Suppressor macrophage treated with lipopolysaccharide for 1 hour (primary cell): ENCODE measurements at regions not wholly inside any gene's neighbourhood (a gene's known extent, or its start where the extent isn't known, plus 50 kb on each side); places are given as distances from the start of the nearest gene placed in this dataset.
A peak's percentile ranks its signal among the peaks of the same experiment; 100 is the strongest.

Source experiments
- DNase-seq, 3 donors: peaks; one replicate each; pipeline ENCODE4 v3.0.0-alpha.2; 2020 to 2022

DNA sequence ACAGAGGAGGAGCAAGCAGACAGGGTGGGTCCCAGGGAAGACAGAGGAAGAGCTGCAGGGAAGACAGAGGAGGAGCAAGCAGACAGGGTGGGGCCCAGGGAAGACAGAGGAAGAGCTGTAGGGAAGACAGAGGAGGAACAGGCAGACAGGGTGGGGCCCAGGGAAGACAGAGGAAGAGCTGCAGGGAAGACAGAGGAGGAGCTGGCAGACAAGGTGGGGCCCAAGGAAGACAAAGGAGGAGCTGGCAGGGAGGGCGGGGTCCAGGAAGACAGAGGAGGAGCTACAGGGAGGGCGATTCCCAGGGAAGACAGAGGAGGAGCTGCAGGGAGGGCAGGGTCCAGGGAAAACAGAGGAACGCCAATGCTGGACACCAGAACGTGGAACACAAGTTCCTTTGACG is 66.5 kb downstream of the PLXNA1 start:
- no peak for DNase-seq

DNA sequence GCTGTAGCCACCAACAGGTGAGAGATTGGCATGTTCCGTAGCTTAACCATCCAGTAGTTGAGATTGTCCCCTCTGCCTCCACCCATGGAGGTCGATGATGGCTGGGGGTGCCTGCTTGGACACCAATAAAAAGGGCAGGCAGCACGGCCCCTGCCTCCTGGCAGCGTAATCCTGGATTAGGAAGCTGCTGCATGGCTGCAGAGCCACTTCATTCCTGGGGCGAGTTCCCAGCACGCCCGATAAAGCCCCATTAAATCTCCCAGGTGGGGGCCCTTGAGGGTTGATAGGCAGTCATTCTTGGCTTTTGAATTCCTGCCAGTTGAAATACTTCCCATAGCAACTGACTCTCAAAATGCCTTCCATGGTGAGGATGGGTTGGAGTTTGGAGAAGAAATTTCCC is 67.8 kb downstream of the PLXNA1 start:
- DNase-seq = no peak

DNA sequence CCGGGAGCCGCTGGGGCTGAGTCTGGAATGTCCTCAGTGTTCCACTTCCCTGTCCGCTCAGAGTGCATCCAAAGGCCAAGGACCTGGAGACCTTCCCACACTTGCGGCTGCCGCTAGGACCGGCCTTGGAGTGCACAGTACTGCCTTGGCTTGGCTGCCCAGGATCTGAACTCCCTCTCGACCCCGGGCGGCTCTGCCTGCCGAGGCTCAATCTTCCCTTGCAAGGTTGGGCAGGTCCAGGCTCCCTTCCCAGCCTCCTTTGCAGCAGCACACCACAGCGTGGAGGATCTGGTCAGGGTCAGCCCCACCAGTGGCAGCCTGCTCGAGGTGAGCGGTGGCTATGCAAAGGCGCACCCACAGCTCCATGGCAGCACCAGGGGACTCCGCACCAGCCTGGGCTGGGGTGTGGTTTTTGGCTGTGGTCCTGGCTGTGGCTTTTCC is 69.2 kb downstream of the PLXNA1 start:
- DNase-seq = no peak

DNA sequence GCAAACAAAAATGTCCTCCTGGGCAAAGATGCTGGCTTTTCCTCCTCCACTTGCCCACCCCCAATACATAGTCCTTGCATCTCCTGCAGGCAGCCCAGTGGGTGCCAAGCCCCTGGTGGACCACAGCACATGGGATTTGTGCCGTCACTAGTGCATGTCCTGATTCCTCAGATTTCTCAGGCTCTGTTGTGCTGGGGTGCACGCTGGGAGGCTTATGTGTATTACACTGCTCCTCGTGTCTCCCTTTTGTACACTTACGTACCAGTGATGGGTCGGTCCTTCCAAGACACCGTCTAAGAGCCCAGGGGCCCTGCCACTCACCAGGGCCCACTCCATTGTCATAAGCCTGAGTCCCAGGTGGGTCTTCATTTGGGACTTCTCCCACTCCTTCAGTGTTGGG is 70.1 kb downstream of the PLXNA1 start:
- DNase-seq = no peak

DNA sequence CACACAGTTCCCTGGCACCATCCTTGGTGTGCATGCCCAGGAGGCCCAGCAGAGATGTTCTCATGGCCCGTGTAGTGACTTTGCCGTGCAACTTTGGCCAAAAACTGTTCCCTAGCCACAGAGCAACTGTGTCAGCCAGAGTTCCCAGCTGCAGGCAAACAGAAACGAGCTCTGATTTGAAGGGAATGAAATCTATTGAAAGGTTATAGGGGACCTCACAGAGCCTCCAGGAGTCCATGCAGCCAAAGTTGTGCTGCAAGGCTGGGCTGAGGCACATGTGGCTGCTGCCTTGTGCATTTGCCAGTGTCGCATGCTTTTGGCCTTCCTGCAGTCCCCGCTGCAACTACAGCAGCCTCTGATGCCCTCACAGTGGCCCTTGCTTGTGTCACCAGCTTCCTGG is 70.5 kb downstream of the PLXNA1 start:
- DNase-seq = no peak

DNA sequence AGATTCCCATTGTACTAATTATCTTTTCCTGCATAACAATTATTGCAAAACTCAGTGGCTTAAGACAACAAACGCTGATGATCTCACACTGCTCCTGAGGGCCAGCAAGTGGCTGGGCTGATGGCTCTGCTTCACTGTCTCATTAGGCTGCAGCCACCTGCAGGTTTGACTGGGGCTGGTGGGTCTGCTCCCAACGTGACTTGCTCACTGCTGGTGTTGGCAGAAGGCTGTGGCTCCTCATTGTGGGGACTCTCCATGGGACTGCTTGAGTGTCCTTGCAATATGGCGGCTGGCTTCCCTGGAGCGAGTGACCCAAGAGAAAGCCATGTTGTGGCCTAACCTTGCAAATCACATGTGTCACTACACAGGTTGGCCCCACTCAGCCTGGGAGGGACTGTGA is 71.1 kb downstream of the PLXNA1 start:
- no peak for DNase-seq

DNA sequence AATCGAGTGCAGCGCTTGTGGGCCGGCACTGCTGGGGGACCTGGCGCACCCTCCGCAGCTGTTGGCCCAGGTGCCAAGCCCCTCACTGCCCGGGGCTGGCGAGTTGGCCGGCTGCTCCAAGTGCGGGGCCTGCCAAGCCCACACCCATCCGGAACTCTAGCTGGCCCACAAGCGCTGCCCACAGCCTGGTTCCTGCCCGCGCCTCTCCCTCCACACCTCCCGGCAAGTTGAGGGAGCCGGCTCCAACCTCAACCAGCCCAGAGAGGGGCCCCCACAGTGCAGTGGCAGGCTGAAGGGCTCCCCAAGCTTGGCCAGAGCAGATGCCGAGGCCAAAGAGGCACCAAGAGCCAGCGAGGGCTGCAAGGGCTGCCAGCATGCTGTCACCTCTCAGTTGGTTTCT is 73.4 kb downstream of the PLXNA1 start:
- no peak for DNase-seq

DNA sequence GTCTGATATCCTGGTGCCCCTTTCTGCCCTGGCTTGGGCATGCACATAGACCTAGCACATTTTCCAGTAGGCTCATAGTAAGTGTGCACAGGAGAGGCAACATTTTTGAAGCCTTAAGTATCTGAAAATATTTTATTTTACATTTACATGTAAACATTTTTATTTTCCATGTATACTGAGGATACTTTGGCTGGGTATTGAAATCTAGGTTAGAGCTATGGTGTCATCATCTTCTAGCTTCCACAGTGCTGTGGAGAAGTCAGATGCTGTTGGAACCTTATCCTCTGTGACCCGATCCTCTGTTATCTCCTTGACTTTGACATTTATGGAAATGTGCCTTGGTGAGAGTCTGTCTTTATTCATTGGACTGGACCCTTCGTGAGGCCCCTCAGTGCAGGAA is 74.1 kb downstream of the PLXNA1 start:
- no peak for DNase-seq

DNA sequence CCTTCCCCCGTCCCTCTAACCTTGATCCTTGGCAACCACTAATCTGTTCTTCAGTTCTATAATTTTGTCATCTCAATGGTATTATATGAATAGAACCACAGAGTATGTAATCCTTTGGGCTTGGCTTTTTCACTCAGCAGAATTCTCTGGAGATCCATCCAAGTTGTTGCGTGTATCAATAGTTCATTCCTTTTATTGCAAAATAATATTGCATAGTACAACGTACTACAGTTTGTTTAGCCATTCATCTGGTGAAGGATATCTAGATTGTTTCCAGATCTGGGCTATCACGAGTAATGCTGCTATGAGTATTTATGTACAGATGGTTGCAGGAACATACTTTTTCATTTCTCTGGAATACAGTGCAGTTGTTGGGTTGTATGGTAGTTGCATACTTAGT is 76.2 kb downstream of the PLXNA1 start:
- DNase-seq = no peak

DNA sequence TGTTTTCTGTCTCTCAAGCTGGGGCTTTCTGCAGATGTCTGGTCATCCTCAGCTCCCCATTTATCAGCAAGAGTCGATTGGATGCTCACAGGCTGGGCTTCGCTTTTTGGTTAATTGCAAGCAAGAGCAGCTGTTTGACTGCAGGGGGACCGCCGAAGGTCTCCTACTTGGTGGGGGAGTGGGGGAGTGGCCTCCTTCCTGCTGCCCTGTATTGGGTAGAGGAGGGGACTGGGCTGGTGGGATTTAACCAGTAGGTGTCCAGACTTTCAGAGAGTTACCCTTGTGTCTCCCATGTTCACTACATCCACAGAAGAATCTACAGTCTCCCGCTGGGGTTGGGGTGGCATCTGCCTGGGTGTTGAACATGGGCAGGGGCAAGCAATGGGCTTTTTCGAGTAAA is 78.7 kb downstream of the PLXNA1 start:
- no peak for DNase-seq

- no peak for DNase-seq
Observed at GRCh38 chr3:127062926-127063325, 80.0 kb downstream of the PLXNA1 start.

DNA sequence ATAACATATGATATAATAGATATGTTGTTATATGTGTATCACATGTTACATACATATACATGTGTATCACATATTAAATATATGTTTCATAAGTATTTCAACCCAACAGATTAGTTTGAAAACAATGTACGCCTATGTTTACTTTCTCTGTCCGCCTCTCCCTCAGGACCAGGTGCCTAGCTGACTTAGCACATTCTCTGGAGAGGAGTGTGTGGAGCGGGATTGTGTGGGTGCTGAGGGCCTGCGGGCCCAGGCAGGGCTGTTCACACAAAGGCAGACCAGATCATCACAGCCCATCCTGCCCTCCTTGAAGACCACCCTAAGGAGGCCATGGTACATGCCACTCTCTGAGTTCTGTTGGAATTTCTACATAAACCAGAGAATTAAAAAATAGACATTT is 81.0 kb downstream of the PLXNA1 start:
- no peak for DNase-seq

GRCh38 chr3:127064391-127065137 is 81.6 kb downstream of the PLXNA1 start:
- DNase-seq = peak; percentile 59 to 68 (median 61)

GRCh38 chr3:127065138-127065427 is 82.2 kb downstream of the PLXNA1 start:
- no peak for DNase-seq

- DNase-seq = no peak
Observed at GRCh38 chr3:127065561-127066290, 82.8 kb downstream of the PLXNA1 start.

- DNase-seq = no peak
Observed at GRCh38 chr3:127066635-127067034, 83.7 kb downstream of the PLXNA1 start.

GRCh38 chr3:127067116-127067910 is 84.4 kb downstream of the PLXNA1 start:
- DNase-seq = no peak

DNA sequence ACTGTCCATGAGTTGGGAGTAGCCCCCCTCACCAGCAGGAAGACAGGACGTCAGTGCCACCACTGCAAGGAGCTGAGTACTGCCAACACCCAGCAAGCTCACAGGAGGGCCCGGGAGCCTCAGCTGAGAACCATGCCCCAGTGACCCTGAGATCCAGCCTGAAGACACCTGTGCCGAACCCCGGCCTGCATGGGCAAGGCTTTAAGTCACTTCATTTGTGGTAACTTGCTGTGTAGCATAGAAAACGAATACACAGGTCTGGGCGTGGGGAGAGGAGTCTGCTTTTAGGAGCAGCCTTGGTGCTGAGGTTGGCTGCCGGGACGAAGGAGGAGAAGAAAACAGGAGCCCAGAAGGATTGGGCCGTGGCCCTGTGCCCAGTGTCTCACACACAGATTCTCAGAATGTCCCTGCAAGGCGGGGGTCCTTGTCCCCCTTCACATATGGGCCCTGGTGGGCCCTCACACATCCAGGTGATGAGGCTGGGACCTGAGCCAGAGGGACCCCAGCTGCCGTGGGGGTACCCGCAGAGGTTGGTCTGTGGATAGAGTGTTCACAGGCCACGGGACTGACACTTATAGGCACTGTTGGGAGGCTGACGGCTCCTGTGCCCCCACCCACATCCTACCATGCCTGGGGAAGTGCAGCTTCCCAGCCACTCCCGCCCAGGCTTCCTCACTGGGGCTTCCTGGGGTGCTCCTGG is 85.3 kb downstream of the PLXNA1 start:
- no peak for DNase-seq

GRCh38 chr3:127068871-127069270 is 86.0 kb downstream of the PLXNA1 start:
- no peak for DNase-seq

GRCh38 chr3:127069814-127070440 is 87.0 kb downstream of the PLXNA1 start:
- no peak for DNase-seq

DNA sequence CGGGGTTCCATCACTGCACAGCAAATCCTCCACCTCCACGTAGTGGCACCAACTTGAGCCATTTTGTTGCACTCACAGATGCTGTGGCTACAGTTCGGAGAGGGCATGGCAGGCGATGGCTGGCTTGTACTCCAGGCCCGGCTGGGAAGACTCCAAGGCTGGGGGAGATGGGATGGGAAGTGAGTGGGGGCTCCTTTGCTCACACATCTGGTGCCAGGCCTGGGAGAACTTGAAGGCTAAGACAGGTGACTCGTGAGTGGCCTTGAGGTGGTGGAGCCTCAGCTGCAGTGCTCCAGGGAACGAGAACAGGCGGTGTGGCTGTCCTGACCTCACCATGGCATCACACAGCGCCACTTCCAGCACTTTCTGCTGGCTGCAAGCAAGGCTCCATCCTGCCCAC is 87.9 kb downstream of the PLXNA1 start:
- no peak for DNase-seq

DNA sequence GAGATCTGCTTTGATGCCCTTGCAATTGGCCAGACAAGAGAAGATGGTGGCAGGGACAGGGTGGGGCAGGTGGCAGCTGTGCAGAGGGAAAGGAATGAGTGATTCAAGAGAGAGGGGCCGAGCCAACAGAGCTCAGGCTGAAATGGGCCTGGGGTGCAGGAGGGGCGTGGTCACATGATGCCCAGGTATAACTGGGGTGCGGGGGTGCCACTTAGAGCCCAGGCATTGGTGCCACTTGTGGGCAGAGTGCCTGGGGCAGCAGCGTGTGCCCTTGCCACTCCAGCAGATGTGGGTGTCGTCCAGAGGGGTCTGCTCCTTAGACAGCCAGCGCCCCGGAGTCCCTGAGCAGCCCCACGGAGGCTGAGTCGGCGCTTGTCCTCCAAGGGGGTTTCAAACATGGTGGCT is 88.7 kb downstream of the PLXNA1 start:
- DNase-seq = no peak

GRCh38 chr3:127072221-127072771 is 89.4 kb downstream of the PLXNA1 start:
- no peak for DNase-seq
